HL-60/S4 treated with phorbol 12-myristate 13-acetate at 8.2 ng/mL for 4 days and 3 days (cell line): ENCODE measurements at regions not wholly inside any gene's neighbourhood (a gene's known extent, or its start where the extent isn't known, plus 50 kb on each side); places are given as distances from the start of the nearest gene placed in this dataset.

Experiments used
- in situ Hi-C: fragments of 300-500 bp; cut with MboI; formaldehyde crosslinking; loops from 2 replicates; pipeline ENCODE4 v1.15.0; 2022; ENCODE audit warnings: low sequenced_read_pairs

- in situ Hi-C loops, result no loop called here
These were observed 439.2 kb upstream of the IGFBP3 start for GRCh38 chr7:46360296-46360695.

GRCh38 chr7:46357851-46358250, 436.8 kb upstream of the IGFBP3 start:
- in situ Hi-C loops, result no loop called here

DNA sequence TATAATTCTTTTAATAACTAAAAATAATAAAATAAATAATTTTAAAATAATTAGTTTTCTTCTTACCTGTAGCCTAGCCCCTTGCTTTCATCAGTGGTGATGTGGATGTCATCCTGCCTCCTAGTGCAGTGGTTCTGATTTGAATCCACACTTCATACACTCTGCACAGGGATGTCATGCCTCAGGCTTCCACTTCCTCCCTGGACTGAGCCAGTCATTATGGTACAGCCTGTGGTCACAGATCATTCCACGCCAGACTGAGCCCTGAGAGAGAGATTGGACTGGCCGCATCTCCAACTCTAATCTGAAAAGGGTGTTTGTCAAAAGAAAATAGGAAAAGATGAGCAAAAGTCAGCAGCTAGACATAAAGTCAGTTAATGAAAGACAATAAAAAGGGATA, 436.2 kb upstream of the IGFBP3 start:
- in situ Hi-C loops, result no loop called here

GRCh38 chr7:46356371-46356770, 435.3 kb upstream of the IGFBP3 start:
- in situ Hi-C loops, result no loop called here

GRCh38 chr7:46355331-46355730, 434.3 kb upstream of the IGFBP3 start:
- in situ Hi-C loops, result no loop called here

DNA sequence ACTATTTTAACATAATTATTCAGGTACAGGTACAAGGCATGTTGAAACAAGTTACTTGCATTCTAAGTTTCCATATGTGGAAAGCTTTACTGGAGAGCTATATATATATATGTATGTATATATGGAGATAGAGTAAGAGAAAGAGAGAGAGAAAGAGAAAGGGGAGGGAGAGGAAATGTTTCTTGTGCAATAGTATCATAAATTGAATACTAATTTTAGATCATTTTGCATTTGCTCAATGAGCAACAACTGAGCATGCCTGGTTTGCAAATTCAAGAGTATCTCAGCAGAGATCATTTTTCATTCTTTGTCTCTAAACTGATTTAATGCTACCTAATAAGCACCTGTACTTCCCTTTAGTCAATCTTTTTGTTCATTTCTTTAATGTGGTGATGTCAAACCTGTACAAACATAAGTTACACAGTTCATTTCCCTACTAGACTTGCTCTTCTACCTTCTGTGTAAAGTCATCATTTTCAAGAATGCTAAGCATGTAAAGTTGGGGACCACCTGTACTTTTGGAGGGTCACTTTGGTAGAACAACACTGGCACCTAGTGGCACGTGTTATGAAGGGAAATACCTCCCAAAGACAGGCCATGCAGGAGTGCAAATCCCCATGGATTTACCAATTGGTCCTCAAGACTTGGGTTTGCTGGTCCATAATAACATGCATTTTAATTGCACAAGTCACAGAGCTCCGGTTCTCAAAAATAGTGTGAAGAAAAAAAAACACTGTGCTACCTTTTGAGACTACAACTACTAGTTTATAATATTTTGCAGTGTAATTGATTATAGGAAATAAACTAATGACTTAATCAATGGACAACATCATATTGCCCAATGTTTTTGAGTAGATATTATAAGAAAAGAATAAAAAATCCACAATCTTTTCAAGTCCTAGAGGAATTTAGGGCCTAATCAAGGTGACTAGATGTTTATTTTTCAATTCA, 431.2 kb upstream of the IGFBP3 start:
- in situ Hi-C loops, result no loop called here

DNA sequence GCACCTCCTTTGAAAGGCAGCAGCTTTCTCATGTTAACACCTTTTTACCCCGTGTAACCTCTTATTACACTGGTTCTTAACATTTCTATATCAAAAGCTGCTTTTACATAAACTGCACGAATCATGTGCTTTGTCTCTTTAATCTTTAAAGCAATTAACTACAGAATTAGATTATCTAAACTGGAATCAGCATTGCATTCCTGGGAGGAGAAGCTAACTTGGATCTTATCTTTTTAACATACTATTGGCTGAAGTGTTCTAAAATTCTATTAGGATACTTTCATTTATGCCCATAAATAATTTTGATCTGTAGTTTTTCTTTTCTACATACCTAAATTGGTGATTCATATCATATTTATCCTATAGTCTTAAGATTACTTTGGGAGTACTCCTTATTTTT, 428.4 kb upstream of the IGFBP3 start:
- in situ Hi-C loops, result no loop called here

GRCh38 chr7:46344533-46344932, 423.5 kb upstream of the IGFBP3 start:
- in situ Hi-C loops, result no loop called here

DNA sequence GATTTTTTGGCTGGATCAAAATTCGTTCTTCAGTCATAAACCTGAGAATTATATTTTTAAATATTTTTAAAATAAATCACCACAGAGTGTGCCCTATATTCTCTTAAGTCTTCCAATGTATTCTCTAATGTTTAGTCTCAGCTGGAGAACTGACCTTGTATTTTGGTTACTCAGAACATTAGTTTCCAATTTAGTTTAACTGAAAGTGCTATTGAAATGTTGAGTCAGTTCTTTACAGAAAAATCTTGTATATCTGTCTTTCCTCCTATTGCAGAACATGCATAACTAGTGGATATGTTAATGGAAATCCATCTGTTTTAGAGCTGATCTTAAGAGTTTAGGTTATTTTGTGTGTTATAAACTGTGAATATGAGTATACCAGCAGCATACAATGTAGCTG, 422.7 kb upstream of the IGFBP3 start:
- in situ Hi-C loops, result no loop called here

GRCh38 chr7:46322937-46323336, 401.9 kb upstream of the IGFBP3 start:
- in situ Hi-C loops, result no loop called here

GRCh38 chr7:46321556-46322205, 400.6 kb upstream of the IGFBP3 start:
- in situ Hi-C loops, result no loop called here

- in situ Hi-C loops, result no loop called here
These were observed 399.9 kb upstream of the IGFBP3 start for GRCh38 chr7:46320956-46321355.

DNA sequence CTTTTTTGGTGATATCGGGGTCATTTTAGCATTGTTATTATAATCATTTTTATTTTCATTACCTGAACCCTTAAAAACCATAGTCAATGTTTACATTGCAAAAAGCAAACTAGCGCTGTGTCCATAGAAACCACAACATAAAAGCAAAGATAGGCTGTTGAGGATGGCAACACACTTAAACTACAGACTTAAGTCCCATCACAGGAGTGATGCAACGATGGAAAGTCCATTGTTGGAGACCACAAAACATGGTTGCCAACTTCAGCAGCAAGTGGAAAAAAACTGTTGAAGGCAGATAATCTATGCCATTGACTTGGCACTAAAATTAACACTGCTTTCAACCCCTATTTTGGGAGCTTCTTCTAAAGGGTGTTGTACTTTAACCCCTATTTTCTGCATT, 398.8 kb upstream of the IGFBP3 start:
- in situ Hi-C loops, result no loop called here

GRCh38 chr7:46318276-46318675, 397.2 kb upstream of the IGFBP3 start:
- in situ Hi-C loops, result no loop called here

DNA sequence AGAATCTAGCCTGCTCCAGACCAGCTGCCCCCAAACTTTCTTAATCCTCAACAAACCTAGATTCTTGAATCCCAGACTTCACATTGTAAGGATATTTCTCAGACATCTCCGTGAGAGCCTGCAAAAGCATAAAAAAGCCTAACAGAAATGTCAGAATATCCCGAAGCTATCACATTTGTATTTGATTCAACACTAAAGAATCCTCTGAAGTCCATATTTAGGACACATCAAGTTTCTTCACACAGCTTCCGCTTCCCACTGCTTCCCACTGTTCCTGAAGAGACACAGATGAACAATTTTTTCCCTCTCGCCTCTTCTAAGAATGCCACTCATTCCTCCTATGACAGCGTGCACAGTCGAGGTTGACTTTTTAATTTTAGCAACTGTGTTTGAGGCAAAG, 396.2 kb upstream of the IGFBP3 start:
- in situ Hi-C loops, result no loop called here

- in situ Hi-C loops, result no loop called here
These were observed 394.8 kb upstream of the IGFBP3 start for GRCh38 chr7:46315891-46316290.

GRCh38 chr7:46301677-46302076, 380.6 kb upstream of the IGFBP3 start:
- in situ Hi-C loops, result no loop called here

GRCh38 chr7:46297515-46297914, 376.4 kb upstream of the IGFBP3 start:
- in situ Hi-C loops, result no loop called here

DNA sequence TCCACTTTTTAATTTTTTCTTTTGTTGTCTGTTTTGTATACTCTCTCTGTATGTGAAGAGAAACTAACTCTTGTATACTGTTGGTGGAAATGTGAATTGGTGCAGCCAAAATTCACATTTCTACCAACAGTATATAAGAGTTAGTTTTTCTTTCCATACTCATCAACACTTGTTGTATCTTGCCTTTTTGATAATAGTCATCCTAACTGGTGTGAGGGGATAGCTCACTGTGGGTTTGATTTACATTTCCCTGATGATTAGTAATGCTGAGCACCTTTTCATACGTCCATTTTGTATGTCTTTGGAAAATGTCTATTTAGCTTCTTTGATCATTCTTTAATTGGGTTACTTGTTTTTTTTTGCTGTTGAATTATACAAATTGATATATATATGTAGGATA, 375.5 kb upstream of the IGFBP3 start:
- in situ Hi-C loops, result no loop called here

- in situ Hi-C loops, result no loop called here
These were observed 373.3 kb upstream of the IGFBP3 start for GRCh38 chr7:46294381-46294780.

GRCh38 chr7:46292741-46293140, 371.7 kb upstream of the IGFBP3 start:
- in situ Hi-C loops, result no loop called here

- in situ Hi-C loops, result no loop called here
These were observed 370.6 kb upstream of the IGFBP3 start for GRCh38 chr7:46291601-46292150.
